Stimulated activated CD4-positive, alpha-beta T cell treated with anti-CD3 and anti-CD28 coated beads, Interleukin-4, amount 100 ng/mL, for 24 hours (primary cell): ENCODE measurements at regions not wholly inside any gene's neighbourhood (a gene's known extent, or its start where the extent isn't known, plus 50 kb on each side); places are given as distances from the start of the nearest gene placed in this dataset.

Source experiments
- DNase-seq: peaks from one replicate; pipeline ENCODE4 v3.0.0-alpha.2; 2020

DNA sequence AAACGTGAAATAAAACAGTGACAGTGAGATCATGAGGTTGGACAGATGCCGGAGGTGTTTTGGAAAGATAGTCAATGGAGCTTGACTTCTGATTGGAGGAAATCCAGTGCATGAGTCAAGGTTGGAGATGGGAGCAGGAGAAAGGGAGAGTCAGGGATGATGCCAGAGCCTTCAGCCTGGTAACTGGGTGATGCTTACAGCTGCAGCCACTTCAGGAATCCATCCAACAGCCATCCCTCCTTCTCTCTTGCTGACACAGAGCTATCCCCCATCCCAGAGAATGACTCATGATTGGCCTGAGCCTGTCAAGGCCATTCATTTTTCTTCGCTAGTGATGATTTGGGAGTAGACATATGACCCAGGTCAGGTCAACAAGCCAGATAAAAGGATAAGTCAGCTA, 112.8 kb downstream of the SAMD5 start:
- DNase-seq: no peak

DNA sequence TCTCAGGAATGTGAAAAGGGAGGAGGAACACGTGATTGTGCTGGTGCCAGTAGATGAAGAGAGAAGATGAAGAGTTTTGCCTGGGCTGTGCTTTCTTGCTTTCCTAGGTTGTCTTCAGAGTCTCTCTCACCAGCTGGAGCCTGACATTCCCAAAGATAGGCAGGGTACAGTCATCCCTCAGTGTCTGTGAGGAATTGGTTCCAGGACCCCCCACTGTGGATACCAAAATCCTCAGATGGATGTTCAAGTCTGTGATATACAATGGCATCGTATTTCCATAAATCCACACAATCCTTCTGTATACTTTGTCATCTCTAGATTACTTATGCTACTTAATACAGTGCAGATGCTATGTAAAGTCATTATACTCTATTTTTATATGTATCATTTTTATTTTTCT, 113.5 kb downstream of the SAMD5 start:
- no peak for DNase-seq

DNA sequence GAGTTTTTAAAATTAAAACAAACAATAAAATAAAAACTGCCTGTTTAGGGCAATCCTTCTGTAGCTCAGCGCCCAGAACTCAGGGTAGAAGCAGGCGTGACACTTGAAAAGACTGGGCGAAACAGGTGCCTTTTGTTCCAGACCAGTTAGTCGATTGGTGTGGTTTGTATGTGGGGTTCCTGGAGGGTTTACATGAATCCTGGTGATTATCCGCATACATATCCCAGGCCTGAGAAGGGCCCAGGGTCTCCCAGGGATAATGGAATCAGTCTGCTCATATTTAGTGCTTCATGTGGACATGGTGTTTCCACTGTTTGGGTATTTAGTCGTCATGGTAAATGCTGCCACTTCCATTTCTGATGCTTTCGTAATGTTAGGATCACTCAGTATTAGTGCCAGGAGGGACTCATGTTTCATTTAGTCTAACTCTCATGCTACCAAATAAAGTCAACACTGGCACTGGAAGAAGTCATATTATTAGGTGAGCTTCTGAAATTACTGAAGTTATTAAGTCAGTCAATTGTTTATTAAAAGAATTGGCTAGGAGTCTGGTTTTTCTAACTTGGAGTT, 116.5 kb downstream of the SAMD5 start:
- DNase-seq: no peak

DNA sequence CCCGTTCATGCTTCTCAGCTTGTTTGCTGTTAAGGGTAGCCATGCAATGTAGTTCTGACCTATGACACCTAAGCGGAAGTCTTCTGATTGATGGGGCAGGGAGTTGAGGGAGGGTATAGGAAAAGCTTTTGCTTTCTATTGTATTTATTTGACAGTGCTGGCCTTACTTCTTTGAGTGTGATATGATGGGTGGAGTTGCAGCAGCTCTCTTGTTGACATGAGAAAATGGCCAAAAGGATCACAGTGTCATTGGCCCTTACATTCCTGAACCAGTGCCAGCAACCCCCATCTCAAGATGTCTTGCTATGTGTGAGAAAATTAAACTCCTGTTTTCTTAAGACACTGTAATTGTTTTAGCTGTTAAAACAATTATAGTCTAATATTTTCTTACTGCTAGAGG, 117.5 kb downstream of the SAMD5 start:
- DNase-seq: no peak

DNA sequence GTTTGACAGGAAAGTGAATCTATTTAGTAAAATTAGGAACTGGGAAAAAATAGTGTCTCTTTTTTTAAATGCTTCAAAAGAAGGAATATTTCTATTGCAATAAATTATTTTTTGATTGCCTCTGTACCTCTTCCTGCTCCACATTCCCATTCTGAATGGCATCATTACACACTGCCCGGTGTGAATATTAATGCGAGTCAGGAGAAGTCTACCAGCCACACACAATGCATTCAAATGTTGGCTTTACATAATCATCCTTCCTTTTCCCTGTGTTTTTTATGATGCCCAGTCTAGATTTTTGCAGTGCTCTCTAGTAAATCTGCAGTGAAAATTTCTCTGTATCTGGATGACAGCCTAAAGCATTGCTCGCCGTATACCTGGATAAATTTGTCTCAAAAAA, 118.9 kb downstream of the SAMD5 start:
- DNase-seq: no peak

DNA sequence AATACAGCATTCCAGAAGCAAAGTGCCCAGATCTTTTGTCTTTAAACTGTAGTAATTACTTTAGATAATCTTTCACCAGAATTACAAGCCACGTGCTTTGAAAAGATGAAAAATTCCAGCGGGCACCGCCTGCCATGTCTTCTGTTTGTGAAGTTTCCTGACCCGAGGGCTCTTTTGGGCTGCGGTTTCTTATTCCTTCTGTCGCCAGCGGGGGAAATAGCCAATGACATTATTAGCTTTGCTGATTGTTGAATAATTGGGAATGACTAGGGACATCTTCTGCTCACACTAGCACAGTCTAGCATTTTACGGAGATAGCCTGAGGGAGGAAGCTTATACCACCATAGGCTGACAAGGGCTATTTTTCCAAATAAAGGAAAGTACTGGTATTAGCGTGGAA, 124.7 kb downstream of the SAMD5 start:
- no peak for DNase-seq

DNA sequence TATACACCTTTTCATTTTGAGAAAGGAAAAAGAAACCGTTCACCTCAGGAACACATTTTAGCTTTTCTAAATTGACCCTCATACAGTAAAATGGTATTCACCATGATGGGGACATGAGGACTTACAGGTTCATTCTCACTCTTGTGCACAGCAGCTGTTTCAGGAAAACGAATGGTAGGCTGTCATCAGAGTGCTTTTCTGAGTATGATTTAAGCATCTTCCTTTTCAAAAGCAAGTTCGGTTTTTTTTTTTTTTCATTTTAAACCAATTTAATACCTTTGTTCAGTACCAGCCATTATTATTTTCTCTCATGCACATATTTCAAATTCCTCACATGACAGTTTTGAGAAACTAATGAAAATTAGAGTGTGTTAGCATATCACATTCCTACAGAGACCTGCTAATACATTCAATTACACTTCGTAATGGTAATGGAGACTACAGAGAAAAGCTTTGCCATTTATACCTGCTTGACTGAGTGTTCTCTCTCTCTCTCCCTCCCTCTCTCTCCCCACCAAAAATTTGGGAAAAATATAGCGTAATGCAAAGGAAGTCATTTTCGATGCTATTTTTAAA, 129.2 kb downstream of the SAMD5 start:
- no peak for DNase-seq

DNA sequence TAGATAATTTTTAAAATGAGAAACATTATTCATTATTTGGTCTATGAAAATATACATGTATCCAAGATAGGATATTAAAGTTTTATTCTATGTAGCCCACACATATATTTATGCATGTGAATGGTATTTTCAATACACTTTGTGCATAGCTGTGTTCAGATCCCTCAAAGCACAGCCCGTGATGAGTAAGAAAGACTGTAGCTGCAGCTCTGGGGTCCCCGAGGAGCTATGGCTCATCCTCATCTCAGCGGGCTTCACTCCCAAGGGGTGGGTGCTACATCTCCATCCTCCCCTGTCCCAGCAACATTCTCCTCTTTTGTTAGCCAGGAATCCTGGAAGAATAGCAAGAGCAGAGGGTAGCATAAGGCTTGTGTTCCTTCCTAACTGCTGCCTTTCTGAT, 130.8 kb downstream of the SAMD5 start:
- no peak for DNase-seq

DNA sequence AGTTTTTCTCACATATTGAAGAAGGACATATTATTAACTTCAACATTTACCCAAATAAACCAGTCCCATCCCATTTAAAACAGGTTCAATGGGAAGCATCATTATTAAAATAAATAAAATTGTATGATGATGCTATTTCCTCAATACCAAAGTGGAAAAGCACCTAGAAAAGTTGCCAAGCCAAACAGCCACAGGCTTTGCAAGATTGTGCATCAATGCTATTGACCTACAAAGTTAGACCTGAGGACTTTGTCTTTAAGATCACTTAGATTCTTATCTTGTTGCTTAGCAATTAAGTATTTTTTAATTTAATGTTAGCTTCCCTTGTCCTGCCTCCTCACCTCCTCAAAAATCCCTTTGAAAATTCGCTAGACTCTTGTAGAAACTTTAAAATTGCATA, 132.1 kb downstream of the SAMD5 start:
- no peak for DNase-seq

DNA sequence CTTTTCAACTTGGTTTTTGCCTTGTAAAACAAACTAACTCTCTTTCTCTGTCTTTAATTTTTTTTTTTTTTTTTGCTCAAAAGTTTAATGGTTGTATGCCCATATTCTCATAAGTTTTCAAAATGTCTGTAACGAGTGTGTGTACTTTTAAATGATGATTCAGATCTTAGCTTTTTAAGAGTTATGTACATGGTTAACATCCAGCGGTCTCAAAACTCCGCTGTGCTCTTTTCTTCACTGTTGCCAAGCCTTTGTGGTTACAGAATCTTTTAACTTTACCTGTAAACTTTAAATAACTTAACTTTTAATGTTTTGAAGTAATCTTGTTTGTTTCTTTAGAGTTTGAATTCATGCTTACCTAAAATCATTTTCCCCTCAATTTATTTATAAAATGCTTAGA, 133.0 kb downstream of the SAMD5 start:
- no peak for DNase-seq

DNA sequence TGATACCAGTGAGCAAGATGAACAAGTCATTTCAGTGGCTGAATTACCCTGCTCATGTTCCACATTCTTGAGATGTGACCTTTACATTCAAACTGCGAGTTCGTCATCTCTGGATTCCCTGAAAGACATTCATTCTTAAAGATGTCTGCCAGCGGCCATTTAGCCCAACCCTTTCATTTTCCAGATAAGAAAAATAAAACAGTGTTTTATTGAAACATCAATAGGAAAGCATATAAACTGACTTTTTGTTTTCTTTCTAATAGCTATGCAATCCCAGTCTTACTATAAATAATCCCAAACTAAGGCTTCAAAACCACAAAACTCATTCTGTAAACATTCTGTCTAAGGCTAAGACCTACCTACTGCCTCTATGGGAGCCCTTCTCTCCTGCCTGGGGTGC, 134.0 kb downstream of the SAMD5 start:
- no peak for DNase-seq

DNA sequence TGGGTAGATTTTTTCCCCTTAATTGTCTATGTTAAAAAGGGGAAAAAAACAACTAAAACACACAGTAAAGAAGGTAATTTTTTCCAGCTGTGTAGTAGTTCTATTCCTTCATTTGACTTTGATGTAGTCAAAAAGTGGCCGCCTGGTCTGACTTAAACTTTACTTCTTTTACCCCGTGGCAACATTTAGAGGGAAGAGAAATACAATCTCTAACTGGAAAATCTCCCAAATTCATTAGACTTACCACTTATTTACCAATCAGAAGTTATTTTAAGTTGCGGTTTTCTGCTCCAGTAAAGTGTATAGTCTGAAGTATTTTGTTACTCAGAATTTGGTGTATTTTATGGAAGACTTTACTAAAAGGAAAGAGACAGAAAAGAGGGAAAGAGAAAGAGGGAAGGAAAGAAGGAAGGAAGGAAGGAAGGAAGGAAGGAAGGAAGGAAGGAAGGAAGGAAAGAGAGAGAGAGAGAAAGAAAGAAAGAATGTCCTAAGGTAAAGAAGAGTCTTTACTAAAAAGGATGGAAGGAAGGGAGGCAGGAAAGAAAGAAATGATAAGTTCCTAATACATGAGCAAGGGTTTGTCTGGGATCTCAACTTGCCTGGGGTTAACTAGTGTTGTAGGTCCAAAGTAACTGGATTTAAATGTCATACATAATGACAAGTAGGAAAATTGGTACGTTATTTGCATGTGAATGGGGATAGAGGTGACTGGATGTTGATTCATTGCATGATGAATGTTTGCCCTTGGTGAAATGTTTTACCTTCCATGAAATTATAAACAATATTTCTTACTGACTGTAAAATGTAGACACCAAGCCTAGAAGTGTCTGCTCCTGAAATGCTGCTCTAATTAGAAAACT, 135.1 kb downstream of the SAMD5 start:
- DNase-seq: no peak

DNA sequence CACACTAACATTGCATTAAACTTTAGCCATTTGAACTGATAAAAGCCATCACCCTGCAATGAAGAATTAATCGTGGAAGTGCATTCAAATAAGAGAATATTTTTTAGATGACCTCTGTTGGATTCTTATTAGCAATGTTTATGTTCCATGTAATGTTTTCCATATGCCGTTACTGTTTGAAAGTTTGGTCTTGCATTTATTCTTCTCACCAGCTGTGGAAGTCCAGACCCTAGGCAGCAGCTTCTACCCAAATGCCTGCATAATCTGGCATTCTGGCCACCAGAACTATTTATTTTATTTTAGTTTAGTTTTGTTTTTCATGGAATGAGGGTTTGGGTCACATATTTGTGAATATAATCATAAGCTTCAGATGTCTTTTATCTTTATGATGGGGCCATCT, 140.4 kb downstream of the SAMD5 start:
- no peak for DNase-seq

DNA sequence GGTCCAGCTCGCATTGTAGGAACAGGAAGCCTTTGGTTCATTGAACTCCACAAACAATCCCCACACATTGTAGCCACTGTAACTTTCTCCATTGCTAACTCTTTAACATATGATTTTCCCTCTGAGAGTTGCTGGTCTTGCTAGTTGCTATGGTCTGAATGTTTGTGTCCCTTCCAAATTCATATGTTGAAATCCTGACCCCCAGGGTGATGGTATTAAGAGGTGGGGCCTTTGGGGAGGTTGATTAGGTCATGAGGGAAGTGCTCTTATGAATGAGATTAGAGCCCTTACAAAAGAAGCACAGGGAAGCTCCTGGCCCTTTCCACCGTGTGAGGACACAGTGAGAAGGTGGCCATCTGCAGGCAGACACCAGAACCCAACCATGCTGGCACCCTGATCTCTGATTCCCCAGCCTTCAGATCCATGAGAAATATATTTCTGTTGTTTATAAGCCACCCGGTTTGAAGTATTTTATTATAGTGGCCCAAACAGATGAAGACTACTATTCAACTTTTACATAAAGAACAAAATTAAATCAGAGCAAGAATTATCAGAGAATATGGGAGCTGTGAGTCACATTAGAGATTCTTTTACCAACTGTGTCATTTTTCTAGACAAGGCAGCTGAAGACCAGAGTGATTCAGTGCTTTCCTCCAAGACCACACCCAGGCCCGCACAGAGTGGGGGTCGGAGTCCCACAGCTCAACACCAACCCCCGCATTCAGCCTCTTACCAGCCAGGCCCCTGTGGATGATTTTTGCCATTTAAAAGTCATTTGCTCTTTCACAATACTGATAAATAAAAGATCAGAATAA, 143.0 kb downstream of the SAMD5 start:
- no peak for DNase-seq

DNA sequence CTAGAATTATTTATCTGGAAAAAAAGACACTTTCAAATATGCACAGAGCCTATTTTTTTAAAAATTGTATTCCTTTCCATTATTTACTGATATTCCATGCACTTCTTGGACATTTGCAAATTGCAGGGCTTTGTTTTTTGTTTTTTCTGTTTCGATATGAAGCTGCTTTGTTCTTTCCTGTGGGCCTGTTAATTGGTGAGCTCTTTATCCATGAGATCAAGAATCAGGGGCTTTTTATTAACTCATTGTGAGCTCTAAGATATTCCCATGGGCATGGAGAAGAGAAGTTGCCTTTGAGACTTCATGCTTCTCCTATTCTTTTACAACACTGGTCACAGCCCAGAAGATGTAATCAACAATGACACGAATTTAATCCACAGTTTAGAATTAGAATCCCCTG, 145.1 kb downstream of the SAMD5 start:
- no peak for DNase-seq

DNA sequence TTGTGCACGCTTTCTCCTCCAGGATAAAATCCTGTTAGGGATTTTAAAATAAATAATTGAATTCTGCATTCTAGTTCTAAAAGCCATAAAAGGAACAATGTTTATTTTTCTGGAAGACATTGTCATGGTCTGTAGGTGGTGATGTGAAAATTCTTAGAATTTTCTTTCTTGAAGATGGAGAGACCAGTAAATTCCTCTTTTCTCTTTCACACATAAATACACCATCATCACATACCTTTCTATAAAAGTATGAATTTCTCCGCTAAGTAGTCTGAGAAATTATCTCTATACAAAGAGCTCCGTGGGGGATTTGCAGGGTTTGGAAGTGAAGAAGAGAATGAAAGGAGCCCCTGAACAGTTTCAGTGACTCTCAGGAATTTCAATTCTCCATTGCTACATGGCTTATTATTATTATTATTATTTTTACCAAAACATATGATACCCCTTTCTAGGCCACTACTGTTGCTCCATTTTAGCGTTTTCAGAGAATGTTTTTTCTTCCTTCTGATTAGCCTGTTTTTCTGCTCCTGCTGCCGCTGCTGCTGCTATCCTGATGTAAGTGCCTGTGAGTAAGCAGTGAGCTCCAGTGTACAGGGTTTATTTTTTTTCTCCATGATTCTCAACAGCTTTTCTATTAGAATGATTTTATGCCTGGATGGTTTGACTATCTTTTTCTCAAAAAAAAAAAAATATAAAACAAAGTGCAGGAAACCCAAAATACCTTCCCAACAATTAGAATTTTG, 145.8 kb downstream of the SAMD5 start:
- no peak for DNase-seq

DNA sequence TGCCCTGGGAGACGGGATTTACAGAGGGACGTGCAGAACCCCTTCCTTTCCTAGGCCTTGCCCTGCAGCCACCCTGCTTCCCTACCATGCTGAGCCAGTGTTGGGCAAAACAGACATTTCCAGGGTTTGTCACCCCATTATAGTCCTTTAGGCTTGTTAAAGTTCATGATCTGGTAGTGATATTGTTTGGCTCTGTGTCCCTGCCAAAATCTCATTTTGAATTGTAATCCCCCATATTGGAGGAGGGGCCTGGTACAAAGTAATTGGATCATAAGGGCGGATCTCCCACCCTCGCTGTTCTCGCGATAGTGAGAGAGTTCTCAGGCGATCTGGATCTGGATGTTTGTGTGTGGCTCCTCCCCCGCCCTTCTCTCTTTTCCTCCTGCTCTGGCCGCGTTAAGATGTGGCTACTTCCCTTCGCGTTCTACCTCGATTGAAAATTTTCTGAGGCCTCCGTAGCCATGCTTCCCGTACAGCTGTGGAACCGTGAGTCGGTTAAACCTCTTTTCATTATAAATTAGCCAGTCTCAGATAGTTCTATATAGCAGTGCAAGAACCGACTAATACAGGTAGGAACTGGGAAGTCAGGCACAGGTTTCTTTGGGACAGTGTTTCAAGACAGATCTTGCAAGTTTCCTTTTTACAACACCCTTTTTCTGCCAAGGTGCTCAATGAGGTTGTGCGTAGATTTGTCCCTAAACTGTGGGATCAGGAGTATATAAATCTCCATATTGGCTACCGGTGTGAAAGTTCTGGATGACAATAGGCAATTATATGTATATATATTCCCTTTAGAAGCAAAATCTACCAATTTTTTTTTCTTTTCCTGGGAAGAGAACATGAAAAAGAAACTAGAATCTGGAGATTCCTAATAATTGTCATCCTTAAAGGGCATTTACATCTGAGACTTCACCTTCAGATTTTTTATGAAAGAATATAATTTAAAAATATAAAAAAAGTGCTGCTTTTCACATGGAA, 152.1 kb downstream of the SAMD5 start:
- no peak for DNase-seq

DNA sequence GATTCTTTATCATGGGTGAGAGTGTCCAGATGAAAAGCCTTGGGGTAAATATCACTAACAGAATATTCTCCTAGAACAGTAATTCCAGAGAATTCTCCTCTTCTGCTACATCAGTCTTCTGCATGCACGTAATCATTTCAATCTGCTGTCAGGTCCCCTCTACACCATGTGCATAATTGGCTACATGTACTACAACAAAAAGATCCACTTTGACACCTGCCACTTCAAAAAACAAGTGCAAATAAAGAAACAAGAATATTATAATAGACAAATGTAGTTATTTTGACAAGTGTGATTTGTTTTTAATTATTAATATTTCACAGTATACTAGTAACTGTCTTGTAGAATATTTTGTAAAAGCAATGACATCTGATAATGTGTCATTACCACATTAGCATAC, 154.2 kb downstream of the SAMD5 start:
- no peak for DNase-seq

DNA sequence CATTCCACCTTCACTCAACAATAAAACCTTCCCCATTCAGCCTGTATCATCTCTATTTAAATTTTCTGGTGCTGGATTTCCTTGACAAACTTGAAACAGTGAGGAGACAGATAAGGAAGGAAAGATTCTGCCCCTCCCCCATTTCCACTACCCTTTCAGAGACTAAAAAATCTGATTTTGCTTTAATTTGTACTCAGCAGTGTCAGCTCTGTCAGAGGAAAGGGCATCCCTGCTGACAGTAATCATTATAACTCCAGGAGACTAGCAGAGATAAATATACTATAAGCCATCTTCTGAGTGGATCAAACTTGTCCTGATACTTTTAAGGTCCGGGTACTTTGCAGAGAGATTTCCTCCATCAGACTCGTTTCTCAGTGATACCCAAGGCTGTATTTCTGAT, 155.6 kb downstream of the SAMD5 start:
- DNase-seq: no peak

DNA sequence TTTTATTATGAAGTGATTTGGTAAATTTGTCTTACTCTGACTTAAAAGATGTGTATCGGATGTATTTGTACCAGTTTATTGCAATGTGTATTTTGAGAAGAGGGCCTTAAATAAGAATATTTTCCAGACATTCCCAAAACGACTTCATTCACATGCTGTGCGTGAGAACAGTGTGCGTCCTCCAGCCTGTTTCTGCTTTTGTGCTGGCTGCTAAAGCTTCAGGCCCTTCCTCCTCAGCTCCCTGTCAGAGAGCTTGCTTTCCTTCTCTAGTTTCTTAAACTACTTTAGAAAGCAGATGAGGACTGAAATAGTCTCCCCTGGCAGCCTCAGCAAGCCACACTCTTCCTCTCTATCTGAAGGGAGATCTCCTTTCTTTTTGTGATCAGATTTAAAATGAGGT, 157.8 kb downstream of the SAMD5 start:
- no peak for DNase-seq

DNA sequence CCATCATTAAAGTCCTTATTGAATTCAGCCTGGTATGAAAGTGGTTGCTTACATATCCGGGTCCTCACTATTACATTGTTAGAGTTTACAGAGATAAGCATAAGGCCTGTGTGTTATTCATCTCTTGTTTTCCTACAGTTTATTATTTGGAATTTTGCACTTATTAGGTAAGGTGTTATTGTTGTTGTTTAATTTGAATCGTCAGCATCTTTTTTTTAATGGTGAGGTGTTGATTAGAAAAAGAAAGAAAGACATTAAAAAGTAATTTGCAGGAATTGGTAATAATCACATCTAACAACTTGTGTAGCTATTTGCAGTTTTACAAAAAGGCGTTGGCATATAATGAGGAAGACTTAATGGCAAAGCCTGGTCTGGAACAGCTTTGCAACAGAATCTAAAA, 158.6 kb downstream of the SAMD5 start:
- no peak for DNase-seq

DNA sequence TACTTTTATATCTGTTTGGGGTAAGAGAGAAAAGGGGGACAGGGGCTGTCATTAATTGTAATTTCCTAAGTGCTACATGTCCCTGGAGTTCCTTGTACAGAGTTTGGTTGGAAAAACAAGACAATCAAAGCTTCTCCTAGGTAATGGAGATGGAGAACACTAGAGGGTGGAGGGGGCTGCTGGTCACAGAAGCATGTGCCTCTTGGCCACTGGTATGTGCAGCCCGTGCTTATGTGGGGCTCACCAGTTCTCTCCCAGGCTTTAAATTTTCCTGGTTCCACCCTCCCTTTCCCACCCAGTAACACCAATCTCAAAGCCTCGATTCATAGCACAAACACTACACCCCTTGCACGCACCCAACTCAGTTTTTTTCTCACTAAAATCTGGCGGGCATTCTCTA, 165.6 kb downstream of the SAMD5 start:
- no peak for DNase-seq
